ENCODE measurements at regions not wholly inside any gene's neighbourhood (a gene's known extent, or its start where the extent isn't known, plus 50 kb on each side); places are given as distances from the start of the nearest gene placed in this dataset.

- Histone ChIP-seq H3K27ac (no peak overlapping the region), H3K27me3 (no peaks in the 10 kb centered on the region), H3K4me1 (no peaks in the 10 kb centered on the region), H3K9me3 (no peaks in the 10 kb centered on the region), H3K36me3 (no peaks in the 10 kb centered on the region), H3K4me3 (no peak overlapping the region)
- DNase-seq (ENCODE audit: low spot score in 2 of 2), result no peak
- TF ChIP-seq, protein P1, sequence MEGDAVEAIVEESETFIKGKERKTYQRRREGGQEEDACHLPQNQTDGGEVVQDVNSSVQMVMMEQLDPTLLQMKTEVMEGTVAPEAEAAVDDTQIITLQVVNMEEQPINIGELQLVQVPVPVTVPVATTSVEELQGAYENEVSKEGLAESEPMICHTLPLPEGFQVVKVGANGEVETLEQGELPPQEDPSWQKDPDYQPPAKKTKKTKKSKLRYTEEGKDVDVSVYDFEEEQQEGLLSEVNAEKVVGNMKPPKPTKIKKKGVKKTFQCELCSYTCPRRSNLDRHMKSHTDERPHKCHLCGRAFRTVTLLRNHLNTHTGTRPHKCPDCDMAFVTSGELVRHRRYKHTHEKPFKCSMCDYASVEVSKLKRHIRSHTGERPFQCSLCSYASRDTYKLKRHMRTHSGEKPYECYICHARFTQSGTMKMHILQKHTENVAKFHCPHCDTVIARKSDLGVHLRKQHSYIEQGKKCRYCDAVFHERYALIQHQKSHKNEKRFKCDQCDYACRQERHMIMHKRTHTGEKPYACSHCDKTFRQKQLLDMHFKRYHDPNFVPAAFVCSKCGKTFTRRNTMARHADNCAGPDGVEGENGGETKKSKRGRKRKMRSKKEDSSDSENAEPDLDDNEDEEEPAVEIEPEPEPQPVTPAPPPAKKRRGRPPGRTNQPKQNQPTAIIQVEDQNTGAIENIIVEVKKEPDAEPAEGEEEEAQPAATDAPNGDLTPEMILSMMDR (IDR thresholded peaks at IDR 0.05), result no peak
- intact Hi-C loops (cut with DNase I; ENCODE audit: low total_unique reads), result no loop called here
Measured at GRCh38 chr20:16167423-16168130, 405.7 kb downstream of the KIF16B start.

- Histone ChIP-seq H3K4me3 (no peak overlapping the region), H3K27ac (no peak overlapping the region), H3K36me3 (no peaks in the 10 kb centered on the region), H3K4me1 (no peaks in the 10 kb centered on the region), H3K27me3 (no peaks in the 10 kb centered on the region), H3K9me3 (no peaks in the 10 kb centered on the region)
- intact Hi-C loops (cut with DNase I; ENCODE audit: low total_unique reads), result no loop called here
- TF ChIP-seq, protein P1 (IDR thresholded peaks at IDR 0.05), result no peak
- no peak for TF ChIP-seq POLR2A (IDR thresholded peaks at IDR 0.05)
- no peak for TF ChIP-seq POLR2AphosphoS5 (IDR thresholded peaks at IDR 0.05)
- no peak for DNase-seq (ENCODE audit: low spot score in 2 of 2)
Measured at GRCh38 chr20:16166737-16167136, 406.5 kb downstream of the KIF16B start.

- H3K36me3 ChIP-seq, result no peaks in the 10 kb centered on the region
- no peak for DNase-seq (ENCODE audit: low spot score in 2 of 2)
- intact Hi-C loops (cut with DNase I; ENCODE audit: low total_unique reads), result no loop called here
- TF ChIP-seq, protein P1 (IDR thresholded peaks at IDR 0.05), result no peak
- no peak for TF ChIP-seq POLR2AphosphoS5 (IDR thresholded peaks at IDR 0.05)
- TF ChIP-seq POLR2A (IDR thresholded peaks at IDR 0.05), result no peak
- no peak overlapping the region for H3K4me3 ChIP-seq
- no peaks in the 10 kb centered on the region for H3K4me1 ChIP-seq
- H3K27ac ChIP-seq, result no peak overlapping the region
- peaks cover 0 to 4% of the 10 kb centered on the region in 2 donors for H3K9me3 ChIP-seq
- no peaks in the 10 kb centered on the region for H3K27me3 ChIP-seq
Measured at GRCh38 chr20:16158976-16159286, 414.3 kb downstream of the KIF16B start.

GRCh38 chr20:16158090-16158975 is 414.9 kb downstream of the KIF16B start:
- intact Hi-C loops (cut with DNase I; ENCODE audit: low total_unique reads), result no loop called here
- H3K4me1 ChIP-seq, result no peaks in the 10 kb centered on the region
- H3K4me3 ChIP-seq, result no peak overlapping the region
- peaks cover 0 to 5% of the 10 kb centered on the region in 2 donors for H3K9me3 ChIP-seq
- H3K36me3 ChIP-seq, result no peaks in the 10 kb centered on the region
- TF ChIP-seq POLR2A (IDR thresholded peaks at IDR 0.05) (no peak), POLR2AphosphoS5 (IDR thresholded peaks at IDR 0.05) (no peak)
- TF ChIP-seq, protein P1 (IDR thresholded peaks at IDR 0.05), result no peak
- H3K27me3 ChIP-seq, result no peaks in the 10 kb centered on the region
- no peak for DNase-seq (ENCODE audit: low spot score in 2 of 2)
- H3K27ac ChIP-seq, result no peak overlapping the region

- H3K27ac ChIP-seq, result no peak overlapping the region
- no peaks in the 10 kb centered on the region for H3K36me3 ChIP-seq
- no peak for TF ChIP-seq POLR2AphosphoS5 (IDR thresholded peaks at IDR 0.05)
- TF ChIP-seq, protein P1 (IDR thresholded peaks at IDR 0.05), result no peak
- TF ChIP-seq POLR2A (IDR thresholded peaks at IDR 0.05), result no peak
- peaks cover 6 to 12% of the 10 kb centered on the region in 2 donors for H3K9me3 ChIP-seq
- H3K27me3 ChIP-seq, result no peaks in the 10 kb centered on the region
- no peak overlapping the region for H3K4me3 ChIP-seq
- no peak for DNase-seq (ENCODE audit: low spot score in 2 of 2)
- intact Hi-C loops (cut with DNase I; ENCODE audit: low total_unique reads), result no loop called here
- no peaks in the 10 kb centered on the region for H3K4me1 ChIP-seq
Measured at GRCh38 chr20:16147916-16148315, 425.3 kb downstream of the KIF16B start.
